HepG2 (cell line): ENCODE measurements at regions not wholly inside any gene's neighbourhood (a gene's known extent, or its start where the extent isn't known, plus 50 kb on each side); places are given as distances from the start of the nearest gene placed in this dataset.

ENCODE experiments used
- ATAC-seq: fragments of 200-7000 bp; cut with Tn5 transposase; 3 replicates; pipeline ENCODE4 v1.9.1; 2020; ENCODE audit warnings: mild to moderate bottlenecking, moderate library complexity
- BruUV-seq: library from RNA; stranded (reverse); fragments of 400-500 nt; replicated peaks from 2 replicates; lab custom pipeline; 2021; lab: Mats Ljungman, UMichigan
- CTCF ChIA-PET: fragments of 300-600 bp; formaldehyde crosslinking; extraction: SDS; loops from one replicate; lab custom pipeline; 2021; ENCODE audit warnings: low total read pairs, inconsistent platforms, low intra/inter-chr PET ratio; lab: Yijun Ruan, JAX
- POLR2A ChIA-PET: fragments of 350-600 bp; sonication (Branson Sonifier 250); formaldehyde crosslinking; loops from one replicate; lab custom pipeline; 2020; ENCODE audit warnings: antibody characterized with exemption, inconsistent platforms; lab: Yijun Ruan, JAX
- DNase-seq: peaks from one replicate; pipeline ENCODE4 v3.0.0-alpha.2; 2015; ENCODE audit warnings: low spot score
- FAIRE-seq: peaks from 3 replicates; lab custom pipeline; 2011; peaks lifted over from hg19 to GRCh38; lab: Jason Lieb, UNC
- H2AFZ ChIP-seq: one replicate; pipeline ENCODE4 v1.6.1; 2011; ENCODE audit warnings: low read length, inconsistent platforms
- H3K27ac ChIP-seq: fragments of 300-600 bp; 3 replicates; pipeline ENCODE4 v1.8.0; 2011; ENCODE audit warnings: mixed run types, mild to moderate bottlenecking, mixed read lengths, low read length, inconsistent platforms; ENCODE audit not compliant: insufficient read depth; ENCODE audit errors: extremely low read length
- H3K27me3 ChIP-seq, 2 experiments: fragments of 200-600 bp in 1 of 2; 2 replicates in 1 of 2; 3 replicates in 1 of 2; pipeline versions ENCODE4 v1.6.0 to v1.8.0; 2011; ENCODE audit warnings: low read length in 2 of 2, mild to moderate bottlenecking in 2 of 2, moderate library complexity in 2 of 2, inconsistent platforms in 1 of 2; ENCODE audit not compliant: insufficient read depth in 2 of 2, control insufficient read depth in 1 of 2
- H3K36me3 ChIP-seq, 2 experiments: fragments of 200-600 bp in 1 of 2; replicated peaks in 1 of 2; 2 replicates in 1 of 2; 3 replicates in 1 of 2; pipeline versions ENCODE4 v1.5.1 to v1.8.0; 2011; ENCODE audit warnings: low read length in 2 of 2, inconsistent platforms in 1 of 2; ENCODE audit not compliant: insufficient read depth in 2 of 2, control insufficient read depth in 1 of 2
- H3K4me1 ChIP-seq: 2 replicates; pipeline ENCODE4 v1.5.1; 2012; ENCODE audit warnings: low read length, inconsistent platforms; ENCODE audit not compliant: insufficient read depth
- H3K4me2 ChIP-seq: 2 replicates; pipeline ENCODE4 v1.6.0; 2011; ENCODE audit warnings: low read depth, low read length, inconsistent platforms
- H3K4me3 ChIP-seq, 3 experiments: fragments of 200-600 bp in 1 of 3; sonication (generic), shearing (Covaris generic) in 1 of 3; replicated peaks in 1 of 3; 2 replicates each; pipeline ENCODE4 v1.5.1; 2011 to 2016; ENCODE audit warnings: low read length in 3 of 3, inconsistent platforms in 2 of 3, low read depth in 2 of 3, mild to moderate bottlenecking in 2 of 3, control low read depth in 1 of 3, mixed read lengths in 1 of 3; ENCODE audit not compliant: insufficient read depth in 1 of 3
- H3K79me2 ChIP-seq: one replicate; pipeline ENCODE4 v1.6.1; 2011; ENCODE audit warnings: low read length, inconsistent platforms; ENCODE audit not compliant: insufficient read depth
- H3K9ac ChIP-seq: 2 replicates; pipeline ENCODE4 v1.6.0; 2011; ENCODE audit warnings: mild to moderate bottlenecking, low read depth, low read length, inconsistent platforms; ENCODE audit not compliant: insufficient read depth
- H3K9me3 ChIP-seq: 2 replicates; pipeline ENCODE4 v1.5.1; 2012; ENCODE audit warnings: mild to moderate bottlenecking, low read length
- H4K20me1 ChIP-seq: 2 replicates; pipeline ENCODE4 v1.6.0; 2011; ENCODE audit warnings: inconsistent platforms, mild to moderate bottlenecking, low read length, moderate library complexity; ENCODE audit not compliant: insufficient read depth
- KLF13 ChIP-seq: sonication (generic); formaldehyde crosslinking; IDR thresholded peaks from 2 replicates; pipeline ENCODE4 v1.4.0; 2020; ENCODE audit warnings: mild to moderate bottlenecking, missing genetic modification reagents
- MAFF ChIP-seq: IDR thresholded peaks from 2 replicates; pipeline ENCODE4 v1.6.1; 2011; ENCODE audit warnings: low read depth, low read length, improper control_type of control experiment
- MAFK ChIP-seq, 2 experiments: IDR thresholded peaks in 1 of 2; conservative IDR thresholded peaks in 1 of 2; 2 replicates each; pipeline ENCODE4 v1.6.1; 2011; ENCODE audit warnings: improper control_type of control experiment in 2 of 2, low read length in 2 of 2
- SMC3 ChIP-seq: IDR thresholded peaks from 2 replicates; pipeline ENCODE4 v1.6.1; 2011; ENCODE audit warnings: low read length, improper control_type of control experiment
- ZNF615 ChIP-seq: sonication (generic); formaldehyde crosslinking; IDR thresholded peaks from 2 replicates; pipeline ENCODE4 v1.5.0; 2020; ENCODE audit warnings: mild to moderate bottlenecking, missing genetic modification reagents, borderline replicate concordance
- ZNF678 ChIP-seq: sonication (generic); formaldehyde crosslinking; IDR thresholded peaks from 2 replicates; pipeline ENCODE4 v1.4.0; 2020; ENCODE audit warnings: mild to moderate bottlenecking, missing genetic modification reagents
- WGBS: methylation state at CpG from one replicate; pipeline ENCODE4 v1.1.6; 2017; ENCODE audit warnings: low lambda C conversion rate; 5-methylcytosine and 5-hydroxymethylcytosine counted together
- in situ Hi-C: cut with HindIII; loops from 2 replicates; pipeline ENCODE4 v1.10.0; 2017; ENCODE audit warnings: low pct_unique_long_range_greater_than_20kb; ENCODE audit not compliant: extremely low pct_ligation_motif_present
- intact Hi-C: fragments of 100-400 bp; cut with micrococcal nuclease; formaldehyde crosslinking; loops from one replicate; pipeline ENCODE4 v1.10.0; 2022; ENCODE audit not compliant: unreplicated experiment
- TF ChIP-seq, protein P1 (sequence below): sonication (generic); formaldehyde crosslinking; conservative IDR thresholded peaks from 2 replicates; pipeline ENCODE4 v1.4.0; 2020; ENCODE audit warnings: missing genetic modification reagents
- TF ChIP-seq, protein P2 (sequence below): sonication (generic); formaldehyde crosslinking; IDR thresholded peaks from 2 replicates; pipeline ENCODE4 v1.4.0; 2020; ENCODE audit warnings: missing genetic modification reagents
- TF ChIP-seq, protein P3 (sequence below), 2 experiments: sonication (generic) in 1 of 2; formaldehyde crosslinking in 1 of 2; IDR thresholded peaks; 2 replicates each; pipeline versions ENCODE4 v1.6.1 to v1.9.0; 2014 to 2022; ENCODE audit warnings: antibody characterized with exemption in 1 of 2, borderline replicate concordance in 1 of 2, inconsistent platforms in 1 of 2, low read depth in 1 of 2, missing genetic modification reagents in 1 of 2

DNA sequence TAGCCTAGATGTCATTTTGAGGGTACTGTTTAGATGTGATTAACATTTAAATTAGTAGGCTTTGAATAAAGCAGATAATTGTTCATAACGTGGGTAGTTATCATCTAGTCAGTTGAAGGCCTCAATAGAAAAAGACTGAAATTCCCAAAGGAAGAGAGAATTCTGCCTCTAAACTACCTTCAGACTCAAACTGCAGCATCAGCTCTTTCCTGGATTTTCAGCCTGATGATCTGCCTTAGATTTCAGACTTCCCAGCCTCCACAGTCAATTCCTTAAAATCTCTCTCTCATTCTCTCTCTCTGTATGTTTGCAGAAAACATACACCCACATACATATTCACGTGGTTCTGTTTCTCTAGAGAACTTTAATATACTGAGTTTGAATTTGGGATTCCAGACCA, 58.0 kb upstream of the MBNL1 start:
- WGBS: 35% methylated on average over 2 of the region's 2 CpGs
- no peaks in the 10 kb centered on the region for H4K20me1 ChIP-seq
- no peaks in the 10 kb centered on the region for H3K9me3 ChIP-seq
- FAIRE-seq (no peak), DNase-seq (no peak), ATAC-seq (no peak)
- peaks cover 0 to 12% of the 10 kb centered on the region in 2 experiments; a peak in 1 of 5 replicates for H3K27me3 ChIP-seq
- POLR2A ChIA-PET: no interaction called here
- no peaks in the 10 kb centered on the region for H3K4me1 ChIP-seq
- CTCF ChIA-PET: no interaction called here
- BruUV-seq: no TSS peak
- H3K27ac ChIP-seq: no peak overlapping the region
- H3K9ac ChIP-seq: no peak overlapping the region
- H3K79me2 ChIP-seq: no peaks in the 10 kb centered on the region
- intact Hi-C loops: no loop called here
- in situ Hi-C loops: no loop called here
- H3K4me3 ChIP-seq: no peak overlapping the region
- no peak overlapping the region for H3K4me2 ChIP-seq
- no peak overlapping the region for H2AFZ ChIP-seq
- no peaks in the 10 kb centered on the region for H3K36me3 ChIP-seq
- peak; percentile 58 to 62; a peak in 3 of 4 replicates for TF ChIP-seq MAFK (conservative IDR thresholded peaks at IDR 0.05 in 1 of 2, IDR thresholded peaks at IDR 0.05 in 1 of 2; ENCODE audit: low read length in 2 of 2)
- TF ChIP-seq ZNF615: no peak
- peak; percentile 35; the same call in 1 of the 2 replicates for TF ChIP-seq MAFF
- TF ChIP-seq, protein P1, sequence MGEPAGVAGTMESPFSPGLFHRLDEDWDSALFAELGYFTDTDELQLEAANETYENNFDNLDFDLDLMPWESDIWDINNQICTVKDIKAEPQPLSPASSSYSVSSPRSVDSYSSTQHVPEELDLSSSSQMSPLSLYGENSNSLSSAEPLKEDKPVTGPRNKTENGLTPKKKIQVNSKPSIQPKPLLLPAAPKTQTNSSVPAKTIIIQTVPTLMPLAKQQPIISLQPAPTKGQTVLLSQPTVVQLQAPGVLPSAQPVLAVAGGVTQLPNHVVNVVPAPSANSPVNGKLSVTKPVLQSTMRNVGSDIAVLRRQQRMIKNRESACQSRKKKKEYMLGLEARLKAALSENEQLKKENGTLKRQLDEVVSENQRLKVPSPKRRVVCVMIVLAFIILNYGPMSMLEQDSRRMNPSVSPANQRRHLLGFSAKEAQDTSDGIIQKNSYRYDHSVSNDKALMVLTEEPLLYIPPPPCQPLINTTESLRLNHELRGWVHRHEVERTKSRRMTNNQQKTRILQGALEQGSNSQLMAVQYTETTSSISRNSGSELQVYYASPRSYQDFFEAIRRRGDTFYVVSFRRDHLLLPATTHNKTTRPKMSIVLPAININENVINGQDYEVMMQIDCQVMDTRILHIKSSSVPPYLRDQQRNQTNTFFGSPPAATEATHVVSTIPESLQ: no peak
- TF ChIP-seq SMC3: no peak
- TF ChIP-seq, all 625 proteins: peak for 2

- TF ChIP-seq, protein P2, sequence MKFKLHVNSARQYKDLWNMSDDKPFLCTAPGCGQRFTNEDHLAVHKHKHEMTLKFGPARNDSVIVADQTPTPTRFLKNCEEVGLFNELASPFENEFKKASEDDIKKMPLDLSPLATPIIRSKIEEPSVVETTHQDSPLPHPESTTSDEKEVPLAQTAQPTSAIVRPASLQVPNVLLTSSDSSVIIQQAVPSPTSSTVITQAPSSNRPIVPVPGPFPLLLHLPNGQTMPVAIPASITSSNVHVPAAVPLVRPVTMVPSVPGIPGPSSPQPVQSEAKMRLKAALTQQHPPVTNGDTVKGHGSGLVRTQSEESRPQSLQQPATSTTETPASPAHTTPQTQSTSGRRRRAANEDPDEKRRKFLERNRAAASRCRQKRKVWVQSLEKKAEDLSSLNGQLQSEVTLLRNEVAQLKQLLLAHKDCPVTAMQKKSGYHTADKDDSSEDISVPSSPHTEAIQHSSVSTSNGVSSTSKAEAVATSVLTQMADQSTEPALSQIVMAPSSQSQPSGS: no peak
- TF ChIP-seq ZNF678 (CRISPR knock-in tag) (no peak), KLF13 (CRISPR knock-in tag) (no peak)
- TF ChIP-seq, protein P3, sequence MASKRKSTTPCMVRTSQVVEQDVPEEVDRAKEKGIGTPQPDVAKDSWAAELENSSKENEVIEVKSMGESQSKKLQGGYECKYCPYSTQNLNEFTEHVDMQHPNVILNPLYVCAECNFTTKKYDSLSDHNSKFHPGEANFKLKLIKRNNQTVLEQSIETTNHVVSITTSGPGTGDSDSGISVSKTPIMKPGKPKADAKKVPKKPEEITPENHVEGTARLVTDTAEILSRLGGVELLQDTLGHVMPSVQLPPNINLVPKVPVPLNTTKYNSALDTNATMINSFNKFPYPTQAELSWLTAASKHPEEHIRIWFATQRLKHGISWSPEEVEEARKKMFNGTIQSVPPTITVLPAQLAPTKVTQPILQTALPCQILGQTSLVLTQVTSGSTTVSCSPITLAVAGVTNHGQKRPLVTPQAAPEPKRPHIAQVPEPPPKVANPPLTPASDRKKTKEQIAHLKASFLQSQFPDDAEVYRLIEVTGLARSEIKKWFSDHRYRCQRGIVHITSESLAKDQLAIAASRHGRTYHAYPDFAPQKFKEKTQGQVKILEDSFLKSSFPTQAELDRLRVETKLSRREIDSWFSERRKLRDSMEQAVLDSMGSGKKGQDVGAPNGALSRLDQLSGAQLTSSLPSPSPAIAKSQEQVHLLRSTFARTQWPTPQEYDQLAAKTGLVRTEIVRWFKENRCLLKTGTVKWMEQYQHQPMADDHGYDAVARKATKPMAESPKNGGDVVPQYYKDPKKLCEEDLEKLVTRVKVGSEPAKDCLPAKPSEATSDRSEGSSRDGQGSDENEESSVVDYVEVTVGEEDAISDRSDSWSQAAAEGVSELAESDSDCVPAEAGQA (IDR thresholded peaks at IDR 0.05; ENCODE audit: low read depth): no peak
- TF ChIP-seq, protein P3 (CRISPR knock-in tag; IDR thresholded peaks at IDR 0.05; ENCODE audit: borderline replicate concordance): no peak
- Histone ChIP-seq H3K9me3 (no peaks in the 10 kb centered on the region), H3K79me2 (no peaks in the 10 kb centered on the region), H3K4me2 (no peak overlapping the region), H3K4me3 (no peak overlapping the region), H3K4me1 (no peaks in the 10 kb centered on the region), H2AFZ (no peak overlapping the region), H4K20me1 (no peaks in the 10 kb centered on the region), H3K36me3 (no peaks in the 10 kb centered on the region), H3K9ac (no peak overlapping the region), H3K27ac (no peak overlapping the region), H3K27me3 (peaks cover 0 to 12% of the 10 kb centered on the region in 2 experiments; a peak in 1 of 5 replicates)
- in situ Hi-C loops: no loop called here
- intact Hi-C loops: no loop called here
- BruUV-seq: no TSS peak
- no peak for ATAC-seq
- ChIA-PET CTCF (no interaction called here), POLR2A (no interaction called here)
- WGBS: 63% methylated on average over 1 of the region's 1 CpG
- no peak for FAIRE-seq
- no peak for DNase-seq
Observed at GRCh38 chr3:152211655-152212054, 57.1 kb upstream of the MBNL1 start.
